ENCODE measurements at regions not wholly inside any gene's neighbourhood (a gene's known extent, or its start where the extent isn't known, plus 50 kb on each side); places are given as distances from the start of the nearest gene placed in this dataset.

GRCh38 chr12:114741940-114742339, 58.0 kb upstream of the TBX3 start:
- intact Hi-C loops (cut with micrococcal nuclease; ENCODE audit: unreplicated experiment): no loop called here
- Mint-ChIP-seq H3K36me3 (ENCODE audit: insufficient read depth, unreplicated experiment) (no peaks in the 10 kb centered on the region), H3K27me3 (ENCODE audit: unreplicated experiment) (no peaks in the 10 kb centered on the region), H3K4me3 (ENCODE audit: low read depth, unreplicated experiment) (no peak overlapping the region), H3K27ac (ENCODE audit: unreplicated experiment) (no peak overlapping the region), H3K9me3 (ENCODE audit: low read depth, unreplicated experiment) (peaks cover 2% of the 10 kb centered on the region), H3K4me1 (ENCODE audit: low read depth, unreplicated experiment) (no peaks in the 10 kb centered on the region)
- no peak for DNase-seq
- TF ChIP-seq CTCF (IDR thresholded peaks at IDR 0.05; ENCODE audit: unreplicated experiment): no peak
- CTCF ChIA-PET: interaction anchor here (0.5 to 0.6 kb wide), 2 partner anchors 58 to 86 kb away, joined by 3 to 4 read pairs; partner anchors contain the start of gene TBX3
- no TSS peak for BruUV-seq (replicated peaks)

- CTCF ChIA-PET: interaction anchor here (0.6 to 0.7 kb wide), 2 partner anchors 68 to 470 kb away, joined by 3 to 5 read pairs; no protein-coding TSS in a partner anchor
- Mint-ChIP-seq H3K36me3 (ENCODE audit: insufficient read depth, unreplicated experiment) (no peaks in the 10 kb centered on the region), H3K27ac (ENCODE audit: unreplicated experiment) (no peak overlapping the region), H3K4me3 (ENCODE audit: low read depth, unreplicated experiment) (no peak overlapping the region), H3K9me3 (ENCODE audit: low read depth, unreplicated experiment) (peaks cover 6% of the 10 kb centered on the region), H3K27me3 (ENCODE audit: unreplicated experiment) (peaks cover 14% of the 10 kb centered on the region), H3K4me1 (ENCODE audit: low read depth, unreplicated experiment) (no peaks in the 10 kb centered on the region)
- BruUV-seq (replicated peaks): no TSS peak
- intact Hi-C loops (cut with micrococcal nuclease; ENCODE audit: unreplicated experiment): no loop called here
- TF ChIP-seq CTCF (IDR thresholded peaks at IDR 0.05; ENCODE audit: unreplicated experiment): no peak
- no peak for DNase-seq
These were observed 56.5 kb upstream of the TBX3 start for GRCh38 chr12:114740448-114740847.

DNA sequence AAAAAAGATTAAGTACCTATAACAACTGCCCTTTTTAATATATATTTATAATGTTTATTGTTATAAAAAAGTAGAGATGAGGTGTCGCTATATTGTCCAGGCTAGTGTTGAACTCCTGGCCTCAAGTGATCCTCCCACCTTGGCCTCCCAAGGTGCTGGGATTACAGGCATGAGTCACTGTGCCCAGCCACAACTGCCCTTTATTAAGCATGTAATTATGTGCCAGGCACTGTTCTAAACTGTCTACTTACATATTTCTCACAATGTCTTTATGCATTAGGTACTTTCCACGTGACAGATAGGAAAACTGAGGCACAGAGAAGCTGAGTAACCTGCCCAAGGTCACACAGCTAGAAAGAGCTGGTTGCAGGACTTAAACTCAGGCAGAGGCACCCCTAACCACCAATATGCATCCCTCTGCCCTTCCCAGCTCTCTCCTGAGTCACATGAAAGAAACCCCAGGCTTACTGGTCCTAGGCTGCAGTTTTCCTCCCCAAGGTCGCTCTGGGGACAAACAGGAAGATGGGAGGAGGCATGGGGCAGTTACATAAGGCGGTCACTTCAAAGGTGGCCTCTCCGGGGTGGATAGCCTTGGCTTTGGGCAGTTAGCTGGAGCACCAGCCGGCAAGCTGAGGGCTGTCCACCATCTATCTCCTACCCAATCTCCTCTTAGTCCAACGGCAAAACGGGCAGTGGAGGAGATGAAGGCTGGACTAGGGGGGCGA, 54.6 kb upstream of the TBX3 start:
- no TSS peak for BruUV-seq (replicated peaks)
- H3K4me3 Mint-ChIP-seq (ENCODE audit: low read depth, unreplicated experiment): no peak overlapping the region
- H3K27ac Mint-ChIP-seq (ENCODE audit: unreplicated experiment): no peak overlapping the region
- peaks cover 6% of the 10 kb centered on the region for H3K9me3 Mint-ChIP-seq (ENCODE audit: low read depth, unreplicated experiment)
- no peak for TF ChIP-seq CTCF (IDR thresholded peaks at IDR 0.05; ENCODE audit: unreplicated experiment)
- no peaks in the 10 kb centered on the region for H3K4me1 Mint-ChIP-seq (ENCODE audit: low read depth, unreplicated experiment)
- H3K36me3 Mint-ChIP-seq (ENCODE audit: insufficient read depth, unreplicated experiment): no peaks in the 10 kb centered on the region
- CTCF ChIA-PET: no interaction called here
- peaks cover 23% of the 10 kb centered on the region for H3K27me3 Mint-ChIP-seq (ENCODE audit: unreplicated experiment)
- no peak for DNase-seq
- intact Hi-C loops (cut with micrococcal nuclease; ENCODE audit: unreplicated experiment): no loop called here

- BruUV-seq (replicated peaks): no TSS peak
- H3K36me3 Mint-ChIP-seq (ENCODE audit: insufficient read depth, unreplicated experiment): no peaks in the 10 kb centered on the region
- H3K9me3 Mint-ChIP-seq (ENCODE audit: low read depth, unreplicated experiment): peaks cover 4% of the 10 kb centered on the region
- no peak overlapping the region for H3K4me3 Mint-ChIP-seq (ENCODE audit: low read depth, unreplicated experiment)
- DNase-seq: no peak
- H3K27ac Mint-ChIP-seq (ENCODE audit: unreplicated experiment): no peak overlapping the region
- peaks cover 23% of the 10 kb centered on the region for H3K27me3 Mint-ChIP-seq (ENCODE audit: unreplicated experiment)
- TF ChIP-seq CTCF (IDR thresholded peaks at IDR 0.05; ENCODE audit: unreplicated experiment): no peak
- no peaks in the 10 kb centered on the region for H3K4me1 Mint-ChIP-seq (ENCODE audit: low read depth, unreplicated experiment)
- CTCF ChIA-PET: no interaction called here
- intact Hi-C loops (cut with micrococcal nuclease; ENCODE audit: unreplicated experiment): no loop called here
These were observed 51.9 kb upstream of the TBX3 start for GRCh38 chr12:114735680-114736374.

Data from Calu3 (cell line).